ENCODE measurements at regions not wholly inside any gene's neighbourhood (a gene's known extent, or its start where the extent isn't known, plus 50 kb on each side); places are given as distances from the start of the nearest gene placed in this dataset.
"Not testable (repeated sequence)": the region's sequence is repeated elsewhere in the genome, so short reads cannot be mapped to it uniquely, and the experiment has no call there.

DNA sequence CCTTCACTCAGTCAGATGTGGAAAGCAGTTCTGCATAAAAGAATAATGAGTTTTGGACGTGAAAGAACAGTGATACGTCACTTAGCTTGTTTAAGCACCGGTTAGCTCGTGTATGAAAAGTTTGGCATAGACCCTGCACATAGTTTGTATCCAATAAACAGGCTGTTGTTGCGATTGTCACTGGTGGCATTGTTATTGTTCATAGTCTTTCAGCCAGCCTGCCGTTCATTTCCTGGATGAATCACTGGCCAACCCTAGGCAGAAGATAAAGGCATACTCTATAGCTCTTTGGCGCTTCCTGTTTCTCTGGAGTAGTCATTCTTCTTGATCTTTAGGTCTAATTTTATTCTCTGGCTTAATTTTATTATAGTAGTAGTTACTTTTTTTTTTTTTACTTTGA lies 57.8 kb upstream of the ANKRD30A start:
- no peak for DNase-seq (ENCODE audit: low spot score)
- TF ChIP-seq, protein P1, sequence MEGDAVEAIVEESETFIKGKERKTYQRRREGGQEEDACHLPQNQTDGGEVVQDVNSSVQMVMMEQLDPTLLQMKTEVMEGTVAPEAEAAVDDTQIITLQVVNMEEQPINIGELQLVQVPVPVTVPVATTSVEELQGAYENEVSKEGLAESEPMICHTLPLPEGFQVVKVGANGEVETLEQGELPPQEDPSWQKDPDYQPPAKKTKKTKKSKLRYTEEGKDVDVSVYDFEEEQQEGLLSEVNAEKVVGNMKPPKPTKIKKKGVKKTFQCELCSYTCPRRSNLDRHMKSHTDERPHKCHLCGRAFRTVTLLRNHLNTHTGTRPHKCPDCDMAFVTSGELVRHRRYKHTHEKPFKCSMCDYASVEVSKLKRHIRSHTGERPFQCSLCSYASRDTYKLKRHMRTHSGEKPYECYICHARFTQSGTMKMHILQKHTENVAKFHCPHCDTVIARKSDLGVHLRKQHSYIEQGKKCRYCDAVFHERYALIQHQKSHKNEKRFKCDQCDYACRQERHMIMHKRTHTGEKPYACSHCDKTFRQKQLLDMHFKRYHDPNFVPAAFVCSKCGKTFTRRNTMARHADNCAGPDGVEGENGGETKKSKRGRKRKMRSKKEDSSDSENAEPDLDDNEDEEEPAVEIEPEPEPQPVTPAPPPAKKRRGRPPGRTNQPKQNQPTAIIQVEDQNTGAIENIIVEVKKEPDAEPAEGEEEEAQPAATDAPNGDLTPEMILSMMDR (IDR thresholded peaks at IDR 0.05; ENCODE audit: borderline replicate concordance, control extremely low read depth, extremely low read depth, insufficient read depth, missing control alignments): no peak
- in situ Hi-C loops (cut with MboI; ENCODE audit: low sequenced_read_pairs, unreplicated experiment): no loop called here

DNA sequence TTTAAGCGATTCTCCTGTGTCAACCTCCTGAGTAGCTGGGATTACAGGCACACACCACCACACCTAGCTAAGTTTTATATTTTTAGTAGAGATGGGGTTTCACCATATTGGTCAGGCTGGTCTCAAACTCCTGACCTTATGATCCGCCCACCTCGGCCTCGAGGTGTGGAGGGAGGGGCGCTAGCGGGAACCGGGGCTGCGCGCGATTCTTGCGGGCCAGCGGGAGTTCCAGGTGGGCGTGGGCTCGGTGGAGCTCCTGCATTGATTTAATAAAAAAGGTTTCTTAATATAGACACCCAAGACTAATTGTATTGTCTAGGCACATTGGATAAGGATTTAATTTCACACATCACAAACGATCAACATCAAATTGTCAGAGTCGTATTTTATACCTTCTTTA lies 63.1 kb upstream of the ANKRD30A start:
- in situ Hi-C loops (cut with MboI; ENCODE audit: low sequenced_read_pairs, unreplicated experiment): not testable (repeated sequence)

DNA sequence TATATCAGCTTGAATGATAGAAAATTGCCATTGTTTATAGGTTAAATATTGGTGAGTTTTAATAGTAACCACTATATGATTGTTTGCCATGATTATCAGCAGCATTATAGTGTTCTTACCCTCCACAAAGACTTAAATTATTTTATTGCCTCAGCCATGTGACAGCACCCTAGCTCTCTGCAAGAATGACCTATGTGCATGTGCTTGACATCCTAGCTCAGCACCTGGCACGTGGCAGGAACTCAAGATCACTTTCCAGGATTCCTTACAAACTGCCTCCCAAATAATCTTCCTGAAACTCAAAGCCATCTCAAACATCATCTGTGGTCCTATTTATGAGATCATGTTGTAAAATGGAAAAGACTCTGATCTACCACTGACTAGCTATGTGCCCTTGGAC lies 68.1 kb upstream of the ANKRD30A start:
- in situ Hi-C loops (cut with MboI; ENCODE audit: low sequenced_read_pairs, unreplicated experiment): no loop called here
- DNase-seq (ENCODE audit: low spot score): no peak
- TF ChIP-seq, protein P1 (IDR thresholded peaks at IDR 0.05; ENCODE audit: borderline replicate concordance, control extremely low read depth, extremely low read depth, insufficient read depth, missing control alignments): no peak

More for the DNA sequence above, 63.1 kb upstream of the ANKRD30A start:
- DNase-seq (ENCODE audit: low spot score): not testable (repeated sequence)

DNA sequence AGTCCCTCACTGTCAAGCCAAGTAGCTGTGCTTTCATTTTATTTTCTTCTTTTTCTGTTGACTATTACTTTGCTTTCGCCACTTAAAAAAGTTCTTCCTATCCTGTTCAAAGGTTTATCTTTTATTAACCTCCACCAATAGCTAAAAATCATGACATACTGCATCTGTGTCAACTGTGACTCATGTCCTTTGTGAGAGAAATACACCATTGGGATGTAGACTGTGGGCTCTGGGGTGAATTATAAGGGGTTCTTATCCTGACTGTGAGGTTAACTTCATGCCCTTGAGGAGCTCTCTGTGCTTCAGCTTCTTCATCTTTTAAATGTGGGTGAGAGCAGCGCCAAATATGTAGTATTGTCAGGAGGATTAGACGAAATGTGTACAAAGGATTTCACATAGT lies 71.9 kb upstream of the ANKRD30A start:
- in situ Hi-C loops (cut with MboI; ENCODE audit: low sequenced_read_pairs, unreplicated experiment): no loop called here
- TF ChIP-seq, protein P1 (IDR thresholded peaks at IDR 0.05; ENCODE audit: borderline replicate concordance, control extremely low read depth, extremely low read depth, insufficient read depth, missing control alignments): no peak
- DNase-seq (ENCODE audit: low spot score): no peak

DNA sequence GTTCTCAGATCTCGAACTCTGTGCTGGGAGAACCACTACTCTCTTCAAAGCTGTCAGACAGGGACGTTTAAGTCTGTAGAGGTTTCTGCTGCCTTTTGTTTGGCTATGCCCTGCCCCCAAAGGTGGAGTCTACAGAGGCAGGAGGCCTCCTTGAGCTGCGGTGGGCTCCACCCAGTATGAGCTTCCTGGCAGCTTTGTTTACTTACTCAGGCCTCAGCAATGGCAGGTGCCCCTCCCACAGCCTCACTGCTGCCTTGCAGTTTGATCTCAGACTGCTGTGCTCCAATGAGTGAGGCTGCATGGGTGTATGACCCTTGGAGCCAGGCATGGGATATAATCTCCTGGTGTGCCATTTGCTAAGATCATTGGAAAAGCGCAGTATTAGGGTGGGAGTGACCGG lies 75.4 kb upstream of the ANKRD30A start:
- in situ Hi-C loops (cut with MboI; ENCODE audit: low sequenced_read_pairs, unreplicated experiment); DNase-seq (ENCODE audit: low spot score): not testable (repeated sequence)

DNA sequence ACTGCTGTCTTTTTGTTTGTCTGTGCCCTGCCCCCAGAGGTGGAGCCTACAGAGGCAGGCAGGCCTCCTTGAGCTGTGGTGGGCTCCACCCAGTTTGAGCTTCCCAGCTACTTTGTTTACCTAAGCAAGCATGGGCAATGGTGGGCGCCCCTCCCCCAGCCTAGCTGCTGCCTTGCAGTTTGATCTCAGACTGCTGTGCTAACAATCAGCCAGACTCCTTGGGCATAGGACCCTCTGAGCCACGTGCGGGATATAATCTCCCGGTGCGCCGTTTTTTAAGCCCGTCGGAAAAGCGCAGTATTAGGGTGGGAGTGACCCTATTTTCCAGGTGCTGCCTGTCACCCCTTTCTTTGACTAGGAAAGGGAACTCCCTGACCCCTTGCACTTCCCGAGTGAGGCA lies 81.1 kb upstream of the ANKRD30A start:
- DNase-seq (ENCODE audit: low spot score); in situ Hi-C loops (cut with MboI; ENCODE audit: low sequenced_read_pairs, unreplicated experiment): not testable (repeated sequence)

DNA sequence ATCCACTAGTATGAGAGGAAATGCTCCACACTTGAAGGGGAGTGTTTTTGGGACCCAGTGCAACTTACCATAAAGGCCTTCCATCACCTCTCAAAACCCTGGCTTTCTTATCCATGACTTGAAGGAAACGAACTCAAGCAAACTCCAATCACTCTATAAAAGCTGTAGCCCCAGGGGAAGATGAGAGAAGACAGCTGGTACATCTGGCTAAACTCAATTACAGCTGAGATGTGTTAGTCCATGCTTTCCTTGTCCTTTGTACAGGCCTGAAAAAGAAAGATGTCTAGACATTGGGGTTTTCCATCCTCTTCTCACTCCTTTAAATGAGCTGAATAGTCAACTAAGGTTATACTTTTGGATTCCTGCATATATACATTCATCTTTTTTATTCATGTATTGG lies 89.5 kb upstream of the ANKRD30A start:
- in situ Hi-C loops (cut with MboI; ENCODE audit: low sequenced_read_pairs, unreplicated experiment): no loop called here
- DNase-seq (ENCODE audit: low spot score): no peak
- TF ChIP-seq, protein P1 (IDR thresholded peaks at IDR 0.05; ENCODE audit: borderline replicate concordance, control extremely low read depth, extremely low read depth, insufficient read depth, missing control alignments): no peak

DNA sequence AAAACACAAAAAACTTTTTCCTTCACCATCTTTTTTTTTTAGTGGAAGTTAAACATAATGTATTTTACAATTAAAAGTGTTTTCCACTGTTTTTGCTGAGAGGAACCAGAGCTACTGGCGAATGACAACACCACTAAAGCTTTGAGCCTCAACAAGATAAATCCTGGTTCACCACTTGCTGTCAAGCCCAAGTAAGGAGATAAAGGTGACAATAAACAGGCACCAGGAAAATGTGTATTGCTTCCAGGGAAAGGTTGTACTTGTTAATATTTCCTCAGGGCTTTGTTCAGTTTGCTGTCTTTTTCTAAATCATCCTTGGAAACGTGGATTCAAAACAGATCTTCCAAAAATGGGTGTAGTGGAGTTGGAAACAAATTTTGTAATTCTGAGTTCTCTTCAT lies 109.9 kb upstream of the ANKRD30A start:
- in situ Hi-C loops (cut with MboI; ENCODE audit: low sequenced_read_pairs, unreplicated experiment): no loop called here
- TF ChIP-seq, protein P1 (IDR thresholded peaks at IDR 0.05; ENCODE audit: borderline replicate concordance, control extremely low read depth, extremely low read depth, insufficient read depth, missing control alignments): no peak
- no peak for DNase-seq (ENCODE audit: low spot score)
